KMS-11 (cell line): ENCODE measurements at regions not wholly inside any gene's neighbourhood (a gene's known extent, or its start where the extent isn't known, plus 50 kb on each side); places are given as distances from the start of the nearest gene placed in this dataset.
"Not testable (repeated sequence)": the region's sequence is repeated elsewhere in the genome, so short reads cannot be mapped to it uniquely, and the experiment has no call there.

Experiments used
- H2AFZ ChIP-seq: fragments of 200-600 bp; sonication (generic); 2 replicates; pipeline ENCODE4 v1.6.1; 2016; ENCODE audit warnings: antibody characterized with exemption, mixed run types, low read depth
- H3K27ac ChIP-seq: fragments of 200-600 bp; sonication (generic); 2 replicates; pipeline ENCODE4 v1.6.1; 2016; ENCODE audit warnings: mild to moderate bottlenecking, mixed run types
- H3K27me3 ChIP-seq: fragments of 200-600 bp; sonication (generic); 2 replicates; pipeline ENCODE4 v1.6.1; 2017; ENCODE audit warnings: mild to moderate bottlenecking, low read depth, mixed run types, moderate library complexity; ENCODE audit not compliant: insufficient read depth
- H3K36me3 ChIP-seq: fragments of 200-600 bp; sonication (generic); 2 replicates; pipeline ENCODE4 v1.6.1; 2017; ENCODE audit warnings: mild to moderate bottlenecking, mixed run types; ENCODE audit not compliant: insufficient read depth
- H3K4me1 ChIP-seq: fragments of 200-600 bp; sonication (generic); 2 replicates; pipeline ENCODE4 v1.6.1; 2016; ENCODE audit warnings: mild to moderate bottlenecking, low read depth, mixed run types; ENCODE audit not compliant: poor library complexity, severe bottlenecking
- H3K4me2 ChIP-seq: fragments of 200-600 bp; sonication (generic); 2 replicates; pipeline ENCODE4 v1.7.0; 2016; ENCODE audit warnings: mild to moderate bottlenecking, mixed run types
- H3K4me3 ChIP-seq: fragments of 200-600 bp; sonication (generic); IDR thresholded peaks from 2 replicates; pipeline ENCODE4 v1.6.1; 2017; ENCODE audit warnings: low read depth, low read length, mixed read lengths; ENCODE audit not compliant: insufficient read depth
- H3K79me2 ChIP-seq: fragments of 200-600 bp; sonication (generic); 2 replicates; pipeline ENCODE4 v1.6.1; 2016; ENCODE audit warnings: low read depth, mixed run types; ENCODE audit not compliant: insufficient read depth
- H3K9ac ChIP-seq: fragments of 200-600 bp; sonication (generic); 2 replicates; pipeline ENCODE4 v1.6.1; 2016; ENCODE audit warnings: mild to moderate bottlenecking, mixed run types
- H4K20me1 ChIP-seq: fragments of 200-600 bp; sonication (generic); 2 replicates; pipeline ENCODE4 v1.6.1; 2016; ENCODE audit warnings: mild to moderate bottlenecking, mixed run types; ENCODE audit not compliant: insufficient read depth
- TF ChIP-seq, protein P1 (sequence below): fragments of 200-600 bp; sonication (generic); conservative IDR thresholded peaks from 2 replicates; pipeline ENCODE4 v1.6.1; 2017; ENCODE audit warnings: low read depth, mild to moderate bottlenecking, antibody characterized with exemption, low read length, moderate library complexity, mixed read lengths

DNA sequence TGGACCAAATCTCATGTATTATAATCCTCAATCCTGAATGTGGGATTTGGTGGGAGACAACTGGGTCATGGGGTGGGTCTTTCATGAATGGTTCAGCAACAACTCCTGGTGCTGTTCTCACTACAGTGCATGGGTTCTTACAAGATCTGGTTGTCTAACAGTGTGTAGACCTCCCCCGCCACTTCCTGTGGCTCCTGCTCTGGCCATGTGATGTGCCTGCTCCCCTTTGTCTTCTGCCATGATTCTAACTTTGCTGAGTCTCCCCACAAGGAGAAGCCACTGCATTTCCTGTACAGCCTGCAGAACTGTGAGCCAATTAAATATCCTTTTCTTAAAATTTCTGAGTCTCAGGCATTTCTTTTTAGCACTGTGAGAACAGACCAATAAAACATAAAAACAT lies 557.5 kb downstream of the GOLGA6L6 start:
- TF ChIP-seq, protein P1, sequence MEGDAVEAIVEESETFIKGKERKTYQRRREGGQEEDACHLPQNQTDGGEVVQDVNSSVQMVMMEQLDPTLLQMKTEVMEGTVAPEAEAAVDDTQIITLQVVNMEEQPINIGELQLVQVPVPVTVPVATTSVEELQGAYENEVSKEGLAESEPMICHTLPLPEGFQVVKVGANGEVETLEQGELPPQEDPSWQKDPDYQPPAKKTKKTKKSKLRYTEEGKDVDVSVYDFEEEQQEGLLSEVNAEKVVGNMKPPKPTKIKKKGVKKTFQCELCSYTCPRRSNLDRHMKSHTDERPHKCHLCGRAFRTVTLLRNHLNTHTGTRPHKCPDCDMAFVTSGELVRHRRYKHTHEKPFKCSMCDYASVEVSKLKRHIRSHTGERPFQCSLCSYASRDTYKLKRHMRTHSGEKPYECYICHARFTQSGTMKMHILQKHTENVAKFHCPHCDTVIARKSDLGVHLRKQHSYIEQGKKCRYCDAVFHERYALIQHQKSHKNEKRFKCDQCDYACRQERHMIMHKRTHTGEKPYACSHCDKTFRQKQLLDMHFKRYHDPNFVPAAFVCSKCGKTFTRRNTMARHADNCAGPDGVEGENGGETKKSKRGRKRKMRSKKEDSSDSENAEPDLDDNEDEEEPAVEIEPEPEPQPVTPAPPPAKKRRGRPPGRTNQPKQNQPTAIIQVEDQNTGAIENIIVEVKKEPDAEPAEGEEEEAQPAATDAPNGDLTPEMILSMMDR: no peak
- H2AFZ ChIP-seq: no peak overlapping the region
- H3K4me3 ChIP-seq: no peak overlapping the region
- H3K9ac ChIP-seq: no peak overlapping the region
- no peaks in the 10 kb centered on the region for H4K20me1 ChIP-seq
- no peaks in the 10 kb centered on the region for H3K36me3 ChIP-seq
- H3K79me2 ChIP-seq: no peaks in the 10 kb centered on the region
- H3K4me1 ChIP-seq: no peaks in the 10 kb centered on the region
- no peak overlapping the region for H3K4me2 ChIP-seq
- H3K27ac ChIP-seq: no peak overlapping the region
- H3K27me3 ChIP-seq: no peaks in the 10 kb centered on the region

DNA sequence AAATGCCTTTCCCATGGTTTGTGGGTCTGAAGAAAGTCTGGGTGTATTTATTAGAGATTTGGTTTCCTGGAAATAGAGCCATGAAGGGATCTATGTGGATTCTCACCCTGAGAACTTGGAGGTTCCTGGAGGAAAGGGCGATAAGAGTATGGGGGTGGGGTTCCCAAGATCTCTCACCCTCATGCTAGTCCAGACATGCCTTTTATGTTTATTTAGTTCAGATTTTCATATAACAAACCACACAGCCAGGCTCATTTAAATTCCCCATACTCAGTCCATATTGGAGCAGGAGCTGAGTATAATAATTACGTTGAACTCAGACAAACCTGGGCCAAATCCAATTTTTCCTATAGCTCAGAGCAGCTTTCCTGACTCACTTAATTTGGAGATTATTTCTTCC lies 566.6 kb downstream of the GOLGA6L6 start:
- H3K4me1 ChIP-seq: no peaks in the 10 kb centered on the region
- no peaks in the 10 kb centered on the region for H3K36me3 ChIP-seq
- H3K27ac ChIP-seq: no peak overlapping the region
- H3K27me3 ChIP-seq: no peaks in the 10 kb centered on the region
- no peak overlapping the region for H3K4me3 ChIP-seq
- no peaks in the 10 kb centered on the region for H4K20me1 ChIP-seq
- H3K4me2 ChIP-seq: no peak overlapping the region
- H2AFZ ChIP-seq: no peak overlapping the region
- TF ChIP-seq, protein P1: no peak
- no peak overlapping the region for H3K9ac ChIP-seq
- H3K79me2 ChIP-seq: no peaks in the 10 kb centered on the region

DNA sequence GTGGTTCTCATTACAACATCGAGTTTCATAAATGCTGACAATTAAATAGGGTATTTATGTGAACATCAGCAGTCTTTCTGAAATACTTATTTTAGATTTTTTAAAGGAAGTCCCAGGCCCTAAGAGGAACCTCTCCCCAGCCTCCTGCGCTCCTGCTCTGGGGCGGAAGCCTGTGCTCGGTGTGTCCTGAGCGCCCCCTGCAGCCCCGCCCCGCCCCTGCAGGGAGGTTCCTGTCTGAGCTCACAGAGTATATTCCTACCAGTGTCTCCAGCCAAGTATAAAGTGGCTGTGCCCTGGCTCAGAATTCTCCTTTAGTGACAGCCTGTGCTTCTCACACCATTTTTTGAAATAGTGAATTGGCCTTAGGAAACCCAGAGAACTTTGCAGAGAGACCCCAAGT lies 567.9 kb downstream of the GOLGA6L6 start:
- H3K4me2 ChIP-seq: no peak overlapping the region
- no peaks in the 10 kb centered on the region for H3K79me2 ChIP-seq
- no peaks in the 10 kb centered on the region for H3K27me3 ChIP-seq
- TF ChIP-seq, protein P1: no peak
- H3K4me3 ChIP-seq: no peak overlapping the region
- no peaks in the 10 kb centered on the region for H3K36me3 ChIP-seq
- no peak overlapping the region for H3K27ac ChIP-seq
- H3K4me1 ChIP-seq: no peaks in the 10 kb centered on the region
- no peak overlapping the region for H2AFZ ChIP-seq
- H3K9ac ChIP-seq: no peak overlapping the region
- no peaks in the 10 kb centered on the region for H4K20me1 ChIP-seq

DNA sequence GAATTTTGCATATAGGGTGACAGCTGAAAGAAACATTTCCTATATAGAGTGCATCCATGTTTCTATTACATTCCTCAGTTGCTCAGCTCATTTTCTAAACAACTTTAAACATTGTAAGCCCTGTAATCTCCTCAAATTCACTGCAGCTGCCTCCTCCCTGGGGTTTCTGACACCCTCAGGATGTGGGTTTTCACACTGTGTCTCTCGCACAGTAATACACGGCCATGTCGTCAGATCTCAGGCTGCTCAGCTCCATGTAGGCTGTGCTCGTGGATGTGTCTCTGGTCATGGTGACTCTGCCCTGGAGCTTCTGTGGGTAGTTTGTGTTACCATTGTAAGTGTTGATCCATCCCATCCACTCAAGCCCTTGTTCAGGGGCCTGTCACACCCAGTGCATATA lies 569.0 kb downstream of the GOLGA6L6 start:
- H3K36me3 ChIP-seq, H3K4me3 ChIP-seq, H3K27me3 ChIP-seq, H2AFZ ChIP-seq, H3K4me1 ChIP-seq, H3K27ac ChIP-seq, H4K20me1 ChIP-seq, H3K9ac ChIP-seq, H3K4me2 ChIP-seq, H3K79me2 ChIP-seq: not testable (repeated sequence)

DNA sequence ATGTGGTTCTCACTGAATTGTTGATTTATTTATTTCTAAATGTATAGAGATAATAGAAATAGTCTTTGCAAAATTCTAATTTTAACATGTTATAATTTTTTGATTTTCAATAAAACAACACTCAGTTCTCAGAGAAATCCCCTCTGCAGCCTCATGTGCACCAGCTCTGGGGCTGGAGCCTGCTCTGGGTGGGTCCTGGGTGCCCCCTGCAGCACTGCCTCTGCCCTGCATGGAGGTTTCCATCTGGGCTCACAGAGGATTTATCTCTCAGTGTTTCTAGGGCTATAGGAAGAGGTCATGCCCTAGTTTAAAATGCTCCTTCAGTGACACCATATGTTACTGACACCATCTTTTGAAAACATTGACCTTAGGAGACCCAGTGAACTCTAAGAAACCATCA lies 576.0 kb downstream of the GOLGA6L6 start:
- H3K4me2 ChIP-seq, H3K36me3 ChIP-seq, H3K79me2 ChIP-seq, H3K4me1 ChIP-seq, H3K4me3 ChIP-seq, H3K9ac ChIP-seq, H3K27ac ChIP-seq, H3K27me3 ChIP-seq, H2AFZ ChIP-seq, H4K20me1 ChIP-seq: not testable (repeated sequence)

DNA sequence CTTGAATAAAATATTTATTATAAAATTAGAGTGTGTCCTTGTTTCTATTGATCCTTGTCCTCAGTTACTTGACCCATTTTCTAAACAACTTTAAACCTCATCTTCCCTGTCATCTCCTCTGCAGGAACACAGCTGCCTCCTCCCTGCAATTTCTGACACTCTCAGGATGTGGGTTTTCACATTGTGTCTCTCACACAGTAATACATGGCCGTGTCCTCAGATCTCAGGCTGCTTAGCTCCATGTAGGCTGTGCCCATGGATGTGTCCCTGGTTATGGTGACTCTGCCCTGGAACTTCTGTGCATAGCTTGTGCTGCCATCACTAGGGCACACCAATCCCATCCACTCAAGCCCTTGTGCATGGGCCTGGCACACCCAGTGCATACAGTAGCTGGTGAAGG lies 577.1 kb downstream of the GOLGA6L6 start:
- H3K27me3 ChIP-seq, H3K27ac ChIP-seq, H3K4me2 ChIP-seq, H3K36me3 ChIP-seq, H2AFZ ChIP-seq, H4K20me1 ChIP-seq, H3K79me2 ChIP-seq, H3K9ac ChIP-seq, H3K4me1 ChIP-seq, H3K4me3 ChIP-seq: not testable (repeated sequence)
